IPS-18a (cell line): ENCODE measurements at regions not wholly inside any gene's neighbourhood (a gene's known extent, or its start where the extent isn't known, plus 50 kb on each side); places are given as distances from the start of the nearest gene placed in this dataset.

Experiments used
- H3K27ac ChIP-seq: one replicate; pipeline ENCODE4 v1.5.1; 2013; ENCODE audit warnings: low read length
- H3K27me3 ChIP-seq: one replicate; pipeline ENCODE4 v1.6.1; 2013; ENCODE audit warnings: mild to moderate bottlenecking, low read length; ENCODE audit not compliant: control insufficient read depth, insufficient read depth
- H3K36me3 ChIP-seq: one replicate; pipeline ENCODE4 v1.6.1; 2013; ENCODE audit warnings: low read depth, low read length; ENCODE audit not compliant: control insufficient read depth
- H3K4me1 ChIP-seq: one replicate; pipeline ENCODE4 v1.6.1; 2013; ENCODE audit warnings: low read depth, low read length; ENCODE audit not compliant: control insufficient read depth
- H3K4me3 ChIP-seq: one replicate; pipeline ENCODE4 v1.5.1; 2013; ENCODE audit warnings: low read length
- H3K9ac ChIP-seq: one replicate; pipeline ENCODE4 v1.6.1; 2013; ENCODE audit warnings: mild to moderate bottlenecking, low read length, moderate library complexity
- H3K9me3 ChIP-seq: one replicate; pipeline ENCODE4 v1.6.1; 2013; ENCODE audit warnings: low read depth, low read length; ENCODE audit not compliant: control insufficient read depth

GRCh38 chr2:167608487-167608886 lies 638.9 kb downstream of the STK39 start:
- Histone ChIP-seq H3K4me3 (no peak overlapping the region), H3K4me1 (peaks cover 6% of the 10 kb centered on the region), H3K9ac (no peak overlapping the region), H3K9me3 (no peaks in the 10 kb centered on the region), H3K36me3 (no peaks in the 10 kb centered on the region), H3K27ac (no peak overlapping the region), H3K27me3 (no peaks in the 10 kb centered on the region)

- Histone ChIP-seq H3K9me3 (peaks cover 7% of the 10 kb centered on the region), H3K27ac (no peak overlapping the region), H3K4me1 (peaks cover 6% of the 10 kb centered on the region), H3K9ac (no peak overlapping the region), H3K4me3 (no peak overlapping the region), H3K27me3 (no peaks in the 10 kb centered on the region), H3K36me3 (no peaks in the 10 kb centered on the region)
Observed at GRCh38 chr2:167607731-167608130, 639.7 kb downstream of the STK39 start.

GRCh38 chr2:167607211-167607610 lies 640.2 kb downstream of the STK39 start:
- H3K4me3 ChIP-seq, result no peak overlapping the region
- no peak overlapping the region for H3K27ac ChIP-seq
- H3K9ac ChIP-seq, result no peak overlapping the region
- no peaks in the 10 kb centered on the region for H3K27me3 ChIP-seq
- H3K4me1 ChIP-seq, result peaks cover 6% of the 10 kb centered on the region
- H3K9me3 ChIP-seq, result peaks cover 12% of the 10 kb centered on the region
- H3K36me3 ChIP-seq, result no peaks in the 10 kb centered on the region

- H3K9me3 ChIP-seq, result peaks cover 32% of the 10 kb centered on the region
- no peaks in the 10 kb centered on the region for H3K36me3 ChIP-seq
- H3K9ac ChIP-seq, result no peak overlapping the region
- peaks cover 2% of the 10 kb centered on the region for H3K4me1 ChIP-seq
- no peaks in the 10 kb centered on the region for H3K27me3 ChIP-seq
- no peak overlapping the region for H3K4me3 ChIP-seq
- H3K27ac ChIP-seq, result no peak overlapping the region
Observed at GRCh38 chr2:167602122-167602521, 645.3 kb downstream of the STK39 start.

GRCh38 chr2:167599219-167599618 lies 648.2 kb downstream of the STK39 start:
- Histone ChIP-seq H3K36me3 (no peaks in the 10 kb centered on the region), H3K27ac (no peak overlapping the region), H3K27me3 (no peaks in the 10 kb centered on the region), H3K9ac (no peak overlapping the region), H3K9me3 (peaks cover 32% of the 10 kb centered on the region), H3K4me3 (no peak overlapping the region), H3K4me1 (no peaks in the 10 kb centered on the region)

- Histone ChIP-seq H3K4me3 (no peak overlapping the region), H3K9me3 (peaks cover 7% of the 10 kb centered on the region), H3K9ac (no peak overlapping the region), H3K27ac (no peak overlapping the region), H3K27me3 (no peaks in the 10 kb centered on the region), H3K36me3 (no peaks in the 10 kb centered on the region), H3K4me1 (no peaks in the 10 kb centered on the region)
Observed at GRCh38 chr2:167595839-167596471, 651.4 kb downstream of the STK39 start.

GRCh38 chr2:167595021-167595420 lies 652.4 kb downstream of the STK39 start:
- Histone ChIP-seq H3K9me3 (no peaks in the 10 kb centered on the region), H3K9ac (no peak overlapping the region), H3K4me1 (no peaks in the 10 kb centered on the region), H3K27me3 (no peaks in the 10 kb centered on the region), H3K4me3 (no peak overlapping the region), H3K27ac (no peak overlapping the region), H3K36me3 (no peaks in the 10 kb centered on the region)

GRCh38 chr2:167592441-167592840 lies 655.0 kb downstream of the STK39 start:
- Histone ChIP-seq H3K9me3 (no peaks in the 10 kb centered on the region), H3K27me3 (no peaks in the 10 kb centered on the region), H3K36me3 (no peaks in the 10 kb centered on the region), H3K27ac (no peak overlapping the region), H3K9ac (no peak overlapping the region), H3K4me3 (no peak overlapping the region), H3K4me1 (no peaks in the 10 kb centered on the region)

- Histone ChIP-seq H3K9me3 (no peaks in the 10 kb centered on the region), H3K4me1 (peaks cover 11% of the 10 kb centered on the region), H3K27me3 (no peaks in the 10 kb centered on the region), H3K27ac (no peak overlapping the region), H3K36me3 (no peaks in the 10 kb centered on the region), H3K4me3 (no peak overlapping the region), H3K9ac (no peak overlapping the region)
Observed at GRCh38 chr2:167582619-167583018, 664.8 kb downstream of the STK39 start.

GRCh38 chr2:167581961-167582574 lies 665.3 kb downstream of the STK39 start:
- no peaks in the 10 kb centered on the region for H3K9me3 ChIP-seq
- H3K36me3 ChIP-seq, result no peaks in the 10 kb centered on the region
- no peak overlapping the region for H3K27ac ChIP-seq
- H3K4me3 ChIP-seq, result no peak overlapping the region
- peaks cover 11% of the 10 kb centered on the region for H3K4me1 ChIP-seq
- H3K27me3 ChIP-seq, result no peaks in the 10 kb centered on the region
- H3K9ac ChIP-seq, result no peak overlapping the region

- Histone ChIP-seq H3K4me3 (no peak overlapping the region), H3K9ac (no peak overlapping the region), H3K27ac (no peak overlapping the region), H3K36me3 (no peaks in the 10 kb centered on the region), H3K4me1 (peaks cover 11% of the 10 kb centered on the region), H3K27me3 (no peaks in the 10 kb centered on the region), H3K9me3 (no peaks in the 10 kb centered on the region)
Observed at GRCh38 chr2:167579826-167580225, 667.6 kb downstream of the STK39 start.

GRCh38 chr2:167575276-167575675 lies 672.1 kb downstream of the STK39 start:
- Histone ChIP-seq H3K4me1 (peaks cover 3% of the 10 kb centered on the region), H3K27me3 (no peaks in the 10 kb centered on the region), H3K4me3 (no peak overlapping the region), H3K36me3 (no peaks in the 10 kb centered on the region), H3K27ac (no peak overlapping the region), H3K9me3 (no peaks in the 10 kb centered on the region), H3K9ac (no peak overlapping the region)
